ENCODE measurements at regions not wholly inside any gene's neighbourhood (a gene's known extent, or its start where the extent isn't known, plus 50 kb on each side); places are given as distances from the start of the nearest gene placed in this dataset.

DNA sequence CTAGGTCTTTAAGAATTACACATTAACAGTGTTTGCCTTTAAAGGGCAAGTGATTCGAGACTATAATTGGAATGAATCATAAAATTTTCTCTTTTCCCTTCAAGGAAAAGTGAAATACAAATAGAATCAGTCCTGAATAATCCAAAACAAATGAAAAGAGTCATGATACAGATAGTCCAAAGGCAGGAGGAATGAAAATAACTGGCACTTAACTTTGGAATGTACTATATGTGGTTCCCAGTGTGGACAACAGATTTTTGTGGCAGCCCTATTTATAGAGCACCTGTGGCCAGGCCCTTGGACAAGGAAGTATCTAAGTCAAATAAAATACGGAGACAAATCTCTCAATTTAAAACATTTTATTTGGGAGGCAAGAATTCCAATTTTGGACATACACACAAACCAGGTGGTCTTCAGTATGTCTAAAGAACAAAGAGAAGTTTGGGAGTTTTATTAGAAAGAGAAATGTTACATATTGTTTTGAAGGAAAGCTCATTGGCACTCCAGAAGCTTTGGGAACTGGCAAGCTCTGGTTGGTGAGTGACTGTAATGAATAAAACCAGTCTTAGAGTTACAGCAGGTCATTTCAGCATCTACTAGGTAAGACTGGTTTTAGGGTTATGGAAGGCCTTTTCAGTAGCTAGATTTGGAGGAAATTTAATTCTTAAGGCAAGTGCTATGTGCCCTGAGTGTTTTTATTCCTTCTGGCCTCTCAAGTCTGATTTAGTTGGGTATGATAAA, 116.0 kb upstream of the PAM start:
- DNase-seq (ENCODE audit: low read depth) = peak; percentile 11
- H3K4me1 ChIP-seq (ENCODE audit: insufficient read depth, low read length) = no peaks in the 10 kb centered on the region
- no peaks in the 10 kb centered on the region for H3K9me3 ChIP-seq (ENCODE audit: insufficient read depth, low read depth, low read length)
- no peak overlapping the region for H3K9ac ChIP-seq (ENCODE audit: low read length)
- no peak overlapping the region for H3K4me3 ChIP-seq (ENCODE audit: insufficient read depth, low read depth, low read length)
- Mint-ChIP-seq H3K27me3 (ENCODE audit: low read depth, unreplicated experiment) (no peaks in the 10 kb centered on the region), H3K4me3 (ENCODE audit: unreplicated experiment) (no peak overlapping the region), H3K36me3 (ENCODE audit: low read depth, unreplicated experiment) (no peaks in the 10 kb centered on the region), H3K4me1 (ENCODE audit: low read depth, unreplicated experiment) (no peaks in the 10 kb centered on the region), H3K27ac (ENCODE audit: unreplicated experiment) (no peak overlapping the region), H3K9me3 (ENCODE audit: unreplicated experiment) (peaks cover 1% of the 10 kb centered on the region)
- no peak overlapping the region for H3K27ac ChIP-seq (ENCODE audit: low read depth, low read length)
- H3K4me2 ChIP-seq (ENCODE audit: low read length) = no peak overlapping the region
- no peak for TF ChIP-seq EZH2 (IDR thresholded peaks at IDR 0.05; ENCODE audit: insufficient read depth, low read length)
- no peak for TF ChIP-seq CTCF (IDR thresholded peaks at IDR 0.05; ENCODE audit: insufficient read depth, low read depth, low read length)
- H3K36me3 ChIP-seq (ENCODE audit: insufficient read depth, low read length) = no peaks in the 10 kb centered on the region
- H4K20me1 ChIP-seq (ENCODE audit: insufficient read depth, low read length) = no peaks in the 10 kb centered on the region
- no peaks in the 10 kb centered on the region for H3K27me3 ChIP-seq (ENCODE audit: insufficient read depth, low read length)
- no peak for FAIRE-seq
- H2AFZ ChIP-seq (ENCODE audit: low read depth, low read length) = no peak overlapping the region
- H3K79me2 ChIP-seq (ENCODE audit: insufficient read depth, low read length) = no peaks in the 10 kb centered on the region

DNA sequence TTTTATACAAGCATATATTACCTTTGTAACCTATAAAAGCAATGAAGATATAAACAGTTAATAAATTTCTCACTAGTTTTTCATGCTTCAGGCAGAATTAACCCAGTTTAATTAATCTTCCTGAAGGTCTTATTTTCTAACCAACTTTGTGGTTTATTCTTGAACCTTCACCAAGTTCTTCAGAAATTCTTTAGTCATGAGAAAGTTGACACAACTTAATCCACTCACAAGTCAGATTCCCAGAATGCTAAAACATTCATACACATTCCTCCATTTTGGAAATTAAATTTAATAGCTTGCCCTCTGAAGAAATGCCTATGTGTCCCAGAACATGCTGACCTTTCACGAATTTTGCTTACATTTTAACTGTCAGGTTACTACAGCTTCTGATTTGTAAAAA, 105.4 kb upstream of the PAM start:
- H3K9me3 ChIP-seq (ENCODE audit: insufficient read depth, low read depth, low read length) = no peaks in the 10 kb centered on the region
- FAIRE-seq = no peak
- no peaks in the 10 kb centered on the region for H3K27me3 Mint-ChIP-seq (ENCODE audit: low read depth, unreplicated experiment)
- no peaks in the 10 kb centered on the region for H4K20me1 ChIP-seq (ENCODE audit: insufficient read depth, low read length)
- peak; percentile 83 for DNase-seq (ENCODE audit: low read depth)
- no peak overlapping the region for H2AFZ ChIP-seq (ENCODE audit: low read depth, low read length)
- H3K4me1 Mint-ChIP-seq (ENCODE audit: low read depth, unreplicated experiment) = peaks cover 4% of the 10 kb centered on the region
- no peak for TF ChIP-seq EZH2 (IDR thresholded peaks at IDR 0.05; ENCODE audit: insufficient read depth, low read length)
- TF ChIP-seq CTCF (IDR thresholded peaks at IDR 0.05; ENCODE audit: insufficient read depth, low read depth, low read length) = no peak
- H3K4me2 ChIP-seq (ENCODE audit: low read length) = no peak overlapping the region
- H3K27ac Mint-ChIP-seq (ENCODE audit: unreplicated experiment) = no peak overlapping the region
- H3K36me3 ChIP-seq (ENCODE audit: insufficient read depth, low read length) = no peaks in the 10 kb centered on the region
- no peaks in the 10 kb centered on the region for H3K27me3 ChIP-seq (ENCODE audit: insufficient read depth, low read length)
- peaks cover 6% of the 10 kb centered on the region for H3K9me3 Mint-ChIP-seq (ENCODE audit: unreplicated experiment)
- H3K4me3 ChIP-seq (ENCODE audit: insufficient read depth, low read depth, low read length) = no peak overlapping the region
- no peak overlapping the region for H3K4me3 Mint-ChIP-seq (ENCODE audit: unreplicated experiment)
- no peaks in the 10 kb centered on the region for H3K36me3 Mint-ChIP-seq (ENCODE audit: low read depth, unreplicated experiment)
- H3K9ac ChIP-seq (ENCODE audit: low read length) = no peak overlapping the region
- peaks cover 7% of the 10 kb centered on the region for H3K4me1 ChIP-seq (ENCODE audit: insufficient read depth, low read length)
- no peaks in the 10 kb centered on the region for H3K79me2 ChIP-seq (ENCODE audit: insufficient read depth, low read length)
- H3K27ac ChIP-seq (ENCODE audit: low read depth, low read length) = no peak overlapping the region

DNA sequence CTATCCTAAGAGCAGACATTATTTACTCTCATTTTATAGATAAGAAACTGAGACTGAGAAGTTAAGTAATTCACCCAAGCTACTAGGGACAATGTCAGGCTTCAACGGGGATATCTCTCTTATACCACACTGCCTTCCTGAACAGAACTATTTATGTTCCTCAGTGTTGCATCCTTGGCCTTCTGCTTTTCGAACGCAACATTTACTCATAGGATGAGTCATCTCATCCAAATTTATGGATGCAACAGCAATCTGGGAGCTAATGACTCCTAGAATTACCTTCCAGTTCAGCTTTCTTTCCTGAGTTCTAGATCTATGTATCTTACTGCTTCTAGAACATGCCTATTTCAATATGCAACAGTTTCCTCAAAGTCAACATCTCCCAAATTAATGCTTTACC, 103.6 kb upstream of the PAM start:
- Histone ChIP-seq H3K4me2 (ENCODE audit: low read length) (no peak overlapping the region), H2AFZ (ENCODE audit: low read depth, low read length) (no peak overlapping the region), H3K9ac (ENCODE audit: low read length) (no peak overlapping the region), H3K27me3 (ENCODE audit: insufficient read depth, low read length) (no peaks in the 10 kb centered on the region), H3K27ac (ENCODE audit: low read depth, low read length) (no peak overlapping the region), H3K4me3 (ENCODE audit: insufficient read depth, low read depth, low read length) (no peak overlapping the region), H3K79me2 (ENCODE audit: insufficient read depth, low read length) (no peaks in the 10 kb centered on the region), H4K20me1 (ENCODE audit: insufficient read depth, low read length) (no peaks in the 10 kb centered on the region), H3K36me3 (ENCODE audit: insufficient read depth, low read length) (no peaks in the 10 kb centered on the region), H3K9me3 (ENCODE audit: insufficient read depth, low read depth, low read length) (no peaks in the 10 kb centered on the region), H3K4me1 (ENCODE audit: insufficient read depth, low read length) (peaks cover 7% of the 10 kb centered on the region)
- FAIRE-seq (no peak), DNase-seq (ENCODE audit: low read depth) (peak; percentile 16)
- Mint-ChIP-seq H3K4me1 (ENCODE audit: low read depth, unreplicated experiment) (peaks cover 4% of the 10 kb centered on the region), H3K27me3 (ENCODE audit: low read depth, unreplicated experiment) (no peaks in the 10 kb centered on the region), H3K36me3 (ENCODE audit: low read depth, unreplicated experiment) (no peaks in the 10 kb centered on the region), H3K9me3 (ENCODE audit: unreplicated experiment) (peaks cover 6% of the 10 kb centered on the region), H3K27ac (ENCODE audit: unreplicated experiment) (no peak overlapping the region), H3K4me3 (ENCODE audit: unreplicated experiment) (no peak overlapping the region)
- TF ChIP-seq CTCF (IDR thresholded peaks at IDR 0.05; ENCODE audit: insufficient read depth, low read depth, low read length) (no peak), EZH2 (IDR thresholded peaks at IDR 0.05; ENCODE audit: insufficient read depth, low read length) (no peak)
